ENCODE measurements at regions not wholly inside any gene's neighbourhood (a gene's known extent, or its start where the extent isn't known, plus 50 kb on each side); places are given as distances from the start of the nearest gene placed in this dataset.

DNA sequence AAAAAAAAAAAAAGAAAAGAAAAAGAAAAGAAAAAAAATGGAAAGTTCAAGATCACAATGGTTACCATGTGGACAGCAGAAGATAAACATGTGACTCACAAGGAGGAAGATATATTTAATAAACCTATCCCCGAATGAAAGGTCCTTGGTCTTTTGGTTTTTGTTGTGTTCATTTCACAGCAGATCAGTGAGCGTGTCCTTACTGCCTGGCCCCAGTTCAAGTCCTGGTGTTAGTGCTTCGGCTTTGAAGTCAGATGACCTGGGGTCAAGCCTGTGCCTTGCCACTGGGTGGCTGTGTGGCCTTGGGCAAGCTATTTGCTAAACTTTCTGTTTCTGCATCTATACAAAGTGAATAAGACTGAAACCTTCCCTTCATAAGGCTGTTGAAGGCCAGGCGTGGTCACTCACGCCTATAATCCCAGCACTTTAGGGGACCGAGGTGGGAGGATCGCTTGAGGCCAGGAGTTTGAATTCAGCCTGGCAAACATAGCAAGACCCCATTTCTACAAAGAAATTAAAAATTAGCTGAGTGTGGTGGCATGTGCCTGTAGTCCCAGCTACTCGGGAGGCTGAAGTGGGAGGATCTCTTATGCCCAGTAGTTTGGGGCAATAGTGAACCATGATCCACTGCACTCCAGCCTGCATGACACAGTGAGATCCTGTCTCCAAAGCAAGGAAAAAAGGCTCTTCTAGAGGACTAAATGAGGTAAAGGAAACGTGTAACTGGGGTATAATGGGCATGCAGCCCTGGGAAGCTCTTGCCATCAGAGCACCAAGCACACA, 94.5 kb upstream of the SPATA31D4 start:
- H3K36me3 Mint-ChIP-seq: no peaks in the 10 kb centered on the region
- CTCF ChIA-PET: no interaction called here
- no peak for DNase-seq
- no peaks in the 10 kb centered on the region for H3K4me1 Mint-ChIP-seq
- no peak overlapping the region for H3K27ac Mint-ChIP-seq
- H3K9me3 Mint-ChIP-seq (ENCODE audit: low read depth): peaks cover 9% of the 10 kb centered on the region
- H3K4me3 Mint-ChIP-seq: no peak overlapping the region
- H3K27me3 Mint-ChIP-seq: no peaks in the 10 kb centered on the region
- ATAC-seq: no peak

DNA sequence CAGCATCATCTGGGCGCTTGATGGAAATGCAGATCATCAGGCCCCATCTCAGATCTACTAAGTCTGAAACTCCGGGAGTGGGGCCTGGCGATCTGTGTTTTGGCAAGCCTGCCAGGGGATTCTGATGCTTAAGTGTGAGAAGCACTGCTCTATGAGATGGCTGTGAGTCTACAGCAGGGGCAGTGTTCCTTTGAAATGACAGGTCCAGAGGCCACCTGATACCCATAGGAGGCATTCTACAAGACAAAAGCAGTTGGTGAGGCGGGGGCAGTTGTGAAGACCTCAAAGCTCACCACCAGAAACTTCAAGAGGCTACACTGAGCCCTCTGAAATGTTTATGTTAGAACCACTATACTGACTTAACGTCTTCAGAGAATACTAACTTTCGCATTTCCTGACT, 86.9 kb upstream of the SPATA31D4 start:
- peaks cover 7% of the 10 kb centered on the region for H3K9me3 Mint-ChIP-seq (ENCODE audit: low read depth)
- no peaks in the 10 kb centered on the region for H3K4me1 Mint-ChIP-seq
- CTCF ChIA-PET: no interaction called here

DNA sequence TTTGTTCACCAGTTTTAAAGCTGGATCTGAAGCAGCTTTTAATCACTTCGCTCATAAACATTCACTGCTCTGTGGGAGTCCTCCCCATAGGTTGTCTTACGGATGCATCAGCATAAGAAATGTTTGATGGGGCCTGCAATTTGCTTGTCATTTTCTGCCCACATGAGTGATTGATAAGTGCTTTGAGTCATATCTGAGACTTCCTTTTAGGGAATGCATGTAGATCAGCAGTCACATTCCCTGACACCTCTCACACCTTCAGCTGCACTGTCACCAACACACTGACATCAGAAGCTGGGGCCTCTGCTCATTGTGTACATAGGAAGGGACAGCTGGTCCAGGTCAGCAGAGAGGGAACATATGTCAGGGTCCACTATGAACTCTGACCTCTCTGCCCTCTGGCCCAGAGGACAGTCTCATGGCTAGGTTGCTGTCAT, 84.1 kb upstream of the SPATA31D4 start:
- H3K4me3 Mint-ChIP-seq: no peak overlapping the region
- no peaks in the 10 kb centered on the region for H3K27me3 Mint-ChIP-seq
- CTCF ChIA-PET: no interaction called here
- H3K4me1 Mint-ChIP-seq: no peaks in the 10 kb centered on the region
- no peak overlapping the region for H3K27ac Mint-ChIP-seq
- DNase-seq: no peak
- H3K36me3 Mint-ChIP-seq: no peaks in the 10 kb centered on the region
- no peak for ATAC-seq
- H3K9me3 Mint-ChIP-seq (ENCODE audit: low read depth): peaks cover 3% of the 10 kb centered on the region

More for the DNA sequence above, 86.9 kb upstream of the SPATA31D4 start:
- H3K4me3 Mint-ChIP-seq: no peak overlapping the region
- ATAC-seq (no peak), DNase-seq (no peak)
- no peaks in the 10 kb centered on the region for H3K27me3 Mint-ChIP-seq
- no peaks in the 10 kb centered on the region for H3K36me3 Mint-ChIP-seq
- no peak overlapping the region for H3K27ac Mint-ChIP-seq

DNA sequence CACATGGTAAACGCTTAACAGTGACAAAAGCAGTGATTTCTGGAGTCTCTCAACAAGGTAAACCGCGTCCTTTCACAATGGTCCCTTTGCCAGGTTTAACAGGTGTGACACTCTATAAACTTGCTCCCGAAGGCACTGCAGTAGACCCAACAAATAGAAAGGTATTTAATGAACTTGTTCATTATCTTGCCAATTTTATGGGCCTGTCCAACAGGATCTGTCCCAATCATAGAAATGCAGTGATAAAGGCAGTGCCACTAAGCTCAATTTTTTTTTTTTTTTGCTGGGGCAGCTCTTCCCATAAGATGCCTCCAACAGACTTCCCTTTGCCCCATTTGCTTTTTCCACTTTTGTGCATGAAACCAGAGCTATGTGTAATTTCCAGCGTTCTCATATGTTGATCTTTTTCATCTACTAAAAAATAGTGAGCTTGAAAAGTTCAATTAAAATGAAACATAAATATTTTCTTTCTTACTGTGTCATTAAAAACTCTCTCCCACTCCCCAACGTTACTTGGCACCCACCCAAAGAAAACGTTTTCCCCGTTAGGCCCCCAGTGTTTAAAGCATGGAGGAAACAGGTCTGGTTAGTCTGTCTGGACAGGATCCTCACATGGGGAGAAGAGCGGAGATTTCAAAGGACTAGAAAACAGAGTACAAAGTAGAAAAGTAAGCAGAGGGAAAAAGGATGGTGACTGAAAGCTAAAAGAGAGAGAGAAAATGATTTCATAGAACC, 80.9 kb upstream of the SPATA31D4 start:
- no peaks in the 10 kb centered on the region for H3K27me3 Mint-ChIP-seq
- no peak overlapping the region for H3K4me3 Mint-ChIP-seq
- no peaks in the 10 kb centered on the region for H3K4me1 Mint-ChIP-seq
- H3K27ac Mint-ChIP-seq: no peak overlapping the region
- ATAC-seq (no peak), DNase-seq (no peak)
- H3K36me3 Mint-ChIP-seq: no peaks in the 10 kb centered on the region
- CTCF ChIA-PET: no interaction called here
- H3K9me3 Mint-ChIP-seq (ENCODE audit: low read depth): no peaks in the 10 kb centered on the region

DNA sequence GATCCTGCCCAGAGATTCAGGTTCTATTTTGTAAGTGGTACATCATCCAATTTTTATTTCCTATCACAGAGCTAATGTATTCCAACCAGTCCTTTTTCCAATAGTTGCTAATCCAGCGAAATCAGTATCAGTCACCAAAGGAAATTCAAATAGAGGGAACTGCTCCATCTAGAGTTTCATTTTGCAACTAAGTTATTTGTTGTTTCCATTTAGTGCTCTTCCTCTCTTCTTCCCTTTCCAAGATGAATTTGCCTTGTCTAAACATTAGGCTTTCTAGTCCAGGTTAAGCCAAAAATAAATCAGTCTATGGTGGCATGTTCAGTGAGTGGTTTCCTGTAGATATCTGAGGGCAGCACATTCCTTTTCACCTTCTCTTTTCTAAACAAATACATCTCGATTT, 79.8 kb upstream of the SPATA31D4 start:
- DNase-seq (no peak), ATAC-seq (no peak)
- no peak overlapping the region for H3K4me3 Mint-ChIP-seq
- no peaks in the 10 kb centered on the region for H3K27me3 Mint-ChIP-seq
- CTCF ChIA-PET: no interaction called here
- no peak overlapping the region for H3K27ac Mint-ChIP-seq
- no peaks in the 10 kb centered on the region for H3K9me3 Mint-ChIP-seq (ENCODE audit: low read depth)
- no peaks in the 10 kb centered on the region for H3K36me3 Mint-ChIP-seq
- H3K4me1 Mint-ChIP-seq: no peaks in the 10 kb centered on the region

DNA sequence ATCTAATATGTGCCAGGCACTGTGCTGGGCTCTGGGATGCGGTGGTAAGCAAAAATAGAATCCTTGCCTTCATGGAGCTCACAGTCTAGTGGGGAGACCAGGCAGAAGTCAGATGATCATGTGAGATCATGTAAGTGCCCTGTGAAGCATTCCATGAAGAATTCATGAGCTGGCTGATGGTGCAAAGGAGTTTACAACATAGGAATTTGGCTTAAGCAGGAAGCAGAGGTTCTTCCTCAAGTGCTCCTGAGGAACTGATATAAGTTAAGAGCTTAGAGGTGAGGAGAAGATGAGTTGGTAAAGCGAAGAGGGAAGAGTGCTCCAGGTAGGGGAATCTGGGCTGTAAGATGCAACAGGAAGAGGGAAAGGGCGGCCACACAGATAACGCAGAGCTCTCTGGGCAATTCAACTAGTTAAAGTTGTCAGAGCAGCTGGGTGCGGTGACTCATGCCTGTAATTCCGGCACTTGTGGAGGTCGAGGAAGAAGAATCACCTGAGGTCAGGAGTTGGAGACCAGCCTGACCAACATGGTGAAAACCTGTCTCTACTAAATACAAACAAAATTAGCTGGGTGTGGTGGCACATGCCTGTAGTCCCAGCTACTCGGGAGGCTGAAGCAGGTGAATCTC, 78.5 kb upstream of the SPATA31D4 start:
- no peak for DNase-seq
- Mint-ChIP-seq H3K27ac (no peak overlapping the region), H3K4me3 (no peak overlapping the region), H3K4me1 (no peaks in the 10 kb centered on the region), H3K27me3 (no peaks in the 10 kb centered on the region), H3K9me3 (ENCODE audit: low read depth) (peaks cover 2% of the 10 kb centered on the region), H3K36me3 (no peaks in the 10 kb centered on the region)
- CTCF ChIA-PET: no interaction called here
- ATAC-seq: no peak

DNA sequence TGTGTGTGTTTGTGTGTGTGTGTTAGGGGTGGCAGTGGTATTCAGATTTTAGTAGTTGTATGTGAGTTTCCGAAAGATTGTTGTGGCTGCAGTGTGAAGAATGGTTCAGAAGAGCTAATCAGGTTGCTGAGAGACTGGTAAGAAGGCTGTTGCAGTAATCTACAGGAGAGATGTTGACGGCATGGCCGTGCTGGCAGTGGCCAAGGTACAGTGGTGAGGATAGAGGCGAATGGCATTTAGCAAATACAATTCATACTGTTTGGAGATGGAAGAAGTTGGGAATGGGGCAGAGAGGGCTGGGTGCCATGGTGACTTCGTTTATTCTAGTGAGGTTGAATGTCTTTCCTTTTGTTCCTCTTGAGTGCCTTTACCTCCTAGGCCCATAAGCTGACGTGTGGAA, 77.5 kb upstream of the SPATA31D4 start:
- no peaks in the 10 kb centered on the region for H3K36me3 Mint-ChIP-seq
- ATAC-seq (no peak), DNase-seq (no peak)
- no peak overlapping the region for H3K27ac Mint-ChIP-seq
- CTCF ChIA-PET: no interaction called here
- no peak overlapping the region for H3K4me3 Mint-ChIP-seq
- peaks cover 2% of the 10 kb centered on the region for H3K9me3 Mint-ChIP-seq (ENCODE audit: low read depth)
- H3K27me3 Mint-ChIP-seq: no peaks in the 10 kb centered on the region
- H3K4me1 Mint-ChIP-seq: no peaks in the 10 kb centered on the region

DNA sequence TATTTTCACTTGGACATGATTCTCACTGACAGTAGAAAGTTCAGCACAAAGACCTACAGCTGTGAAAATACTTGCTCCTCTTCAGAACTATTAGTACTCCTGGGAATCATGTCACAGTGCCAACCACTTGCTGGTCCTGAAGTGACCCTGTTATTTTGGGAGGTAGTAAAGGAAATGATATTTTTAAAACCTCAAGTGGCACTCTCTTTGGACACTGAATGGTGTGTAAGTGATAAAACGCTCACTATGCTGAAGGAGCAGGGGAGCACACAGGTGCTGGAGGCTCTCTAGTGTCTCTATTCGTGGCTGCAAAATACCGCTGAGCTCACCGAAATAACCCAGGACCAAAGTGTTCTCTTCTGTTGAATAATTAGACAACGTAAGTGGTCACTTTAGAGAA, 76.9 kb upstream of the SPATA31D4 start:
- no peak for ATAC-seq
- Mint-ChIP-seq H3K36me3 (no peaks in the 10 kb centered on the region), H3K4me3 (no peak overlapping the region), H3K27ac (no peak overlapping the region), H3K9me3 (ENCODE audit: low read depth) (peaks cover 2% of the 10 kb centered on the region), H3K4me1 (no peaks in the 10 kb centered on the region), H3K27me3 (no peaks in the 10 kb centered on the region)
- no peak for DNase-seq
- CTCF ChIA-PET: no interaction called here

DNA sequence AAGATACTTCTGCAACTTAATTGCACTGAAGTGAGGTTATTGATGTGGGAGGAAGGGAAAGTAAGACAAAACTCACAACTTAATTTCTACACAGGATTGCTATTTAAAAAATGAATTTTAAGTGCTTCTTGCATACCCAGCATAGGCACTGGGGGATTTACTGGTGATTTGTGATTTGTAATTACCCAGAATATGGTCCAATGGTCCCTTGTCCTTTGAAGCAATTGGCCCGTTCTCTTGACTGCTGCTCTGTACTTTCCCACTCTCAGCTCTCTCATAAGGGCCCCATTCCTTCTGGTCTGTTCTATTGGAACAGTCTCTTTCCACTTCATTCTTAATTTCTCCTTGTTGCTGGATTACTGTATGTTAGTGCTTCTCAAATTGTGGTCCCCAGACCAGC, 75.4 kb upstream of the SPATA31D4 start:
- CTCF ChIA-PET: no interaction called here
- Mint-ChIP-seq H3K4me3 (no peak overlapping the region), H3K36me3 (no peaks in the 10 kb centered on the region), H3K4me1 (no peaks in the 10 kb centered on the region), H3K9me3 (ENCODE audit: low read depth) (peaks cover 2% of the 10 kb centered on the region), H3K27ac (no peak overlapping the region), H3K27me3 (no peaks in the 10 kb centered on the region)
- DNase-seq (no peak), ATAC-seq (no peak)

DNA sequence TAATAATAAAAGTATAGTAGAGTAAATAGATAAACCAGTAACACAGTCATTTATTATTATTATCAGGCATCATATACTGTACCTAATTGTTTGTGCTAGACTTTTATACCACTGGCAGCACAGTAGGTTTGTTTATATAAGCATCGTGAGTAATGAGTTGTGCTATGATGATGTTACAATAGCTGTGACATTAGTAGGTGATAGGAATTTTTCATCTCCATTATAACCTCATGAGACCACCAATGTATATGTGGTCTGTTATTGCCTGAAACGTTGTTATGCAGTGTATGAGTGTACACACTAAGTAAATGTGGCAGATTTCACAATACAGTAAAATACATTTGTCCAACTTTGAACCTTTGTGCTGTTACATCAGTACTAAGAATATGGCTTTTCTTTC, 72.7 kb upstream of the SPATA31D4 start:
- H3K9me3 Mint-ChIP-seq (ENCODE audit: low read depth): peaks cover 5% of the 10 kb centered on the region
- H3K27ac Mint-ChIP-seq: no peak overlapping the region
- CTCF ChIA-PET: no interaction called here
- H3K36me3 Mint-ChIP-seq: no peaks in the 10 kb centered on the region
- DNase-seq: no peak
- no peak for ATAC-seq
- H3K4me1 Mint-ChIP-seq: no peaks in the 10 kb centered on the region
- no peak overlapping the region for H3K4me3 Mint-ChIP-seq
- no peaks in the 10 kb centered on the region for H3K27me3 Mint-ChIP-seq

DNA sequence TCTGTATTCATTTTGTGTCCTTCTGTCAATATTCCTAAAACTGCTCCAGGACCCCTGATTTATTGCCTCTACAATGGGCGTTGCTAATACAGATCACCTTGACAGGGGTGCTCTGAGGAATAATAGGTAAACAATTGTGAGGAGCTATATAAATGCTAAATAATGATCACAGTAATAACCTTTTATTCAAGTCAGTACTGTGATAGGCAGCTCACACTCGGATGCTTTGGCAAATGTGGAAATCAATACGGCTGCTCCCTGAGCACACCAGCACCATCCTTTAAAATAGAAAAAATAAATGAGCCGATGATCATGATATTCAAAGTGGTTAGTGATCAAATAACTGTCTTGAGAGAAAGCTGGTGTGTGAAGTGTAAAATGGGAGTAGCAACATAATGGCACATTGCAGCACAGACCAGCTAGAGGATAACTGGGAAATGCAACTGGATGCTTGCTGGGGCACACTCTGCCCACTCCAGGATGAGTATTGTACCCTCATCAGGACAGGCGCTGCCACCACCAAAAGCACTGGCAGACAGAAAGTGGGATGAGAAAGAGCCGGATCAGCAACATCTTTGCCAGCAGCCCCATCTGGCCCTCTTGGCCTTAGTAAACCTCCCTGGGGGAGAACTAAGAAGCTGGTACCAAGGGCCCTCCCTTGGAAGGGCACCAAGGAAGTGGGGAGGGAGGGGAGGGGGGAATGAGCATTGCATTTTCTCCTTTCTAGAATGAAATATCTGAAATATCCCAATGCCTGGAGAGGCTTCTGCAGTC, 69.4 kb upstream of the SPATA31D4 start:
- DNase-seq: no peak
- H3K27me3 Mint-ChIP-seq: no peaks in the 10 kb centered on the region
- no peak overlapping the region for H3K4me3 Mint-ChIP-seq
- CTCF ChIA-PET: no interaction called here
- no peaks in the 10 kb centered on the region for H3K4me1 Mint-ChIP-seq
- H3K27ac Mint-ChIP-seq: no peak overlapping the region
- no peaks in the 10 kb centered on the region for H3K36me3 Mint-ChIP-seq
- ATAC-seq: no peak
- peaks cover 5% of the 10 kb centered on the region for H3K9me3 Mint-ChIP-seq (ENCODE audit: low read depth)

DNA sequence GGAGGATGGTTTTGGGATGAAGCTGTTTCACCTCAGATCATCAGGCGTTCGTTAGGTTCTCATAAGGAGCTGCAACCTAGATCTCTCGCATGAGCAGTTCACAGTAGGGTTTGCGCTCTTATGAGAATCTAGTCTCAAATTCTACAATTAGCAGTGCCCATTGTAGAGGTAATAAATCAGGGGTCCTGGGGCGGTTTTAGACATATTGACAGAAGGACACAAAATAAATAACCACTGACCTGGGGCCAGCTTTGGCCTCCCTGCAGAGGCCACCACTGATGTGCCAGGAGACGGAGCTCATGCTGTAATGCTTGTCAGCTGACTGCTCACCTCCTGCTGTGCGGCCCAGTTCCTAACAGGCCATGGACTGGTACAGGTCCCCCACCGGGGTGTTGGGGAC, 67.6 kb upstream of the SPATA31D4 start:
- CTCF ChIA-PET: no interaction called here
- H3K4me1 Mint-ChIP-seq: no peaks in the 10 kb centered on the region

DNA sequence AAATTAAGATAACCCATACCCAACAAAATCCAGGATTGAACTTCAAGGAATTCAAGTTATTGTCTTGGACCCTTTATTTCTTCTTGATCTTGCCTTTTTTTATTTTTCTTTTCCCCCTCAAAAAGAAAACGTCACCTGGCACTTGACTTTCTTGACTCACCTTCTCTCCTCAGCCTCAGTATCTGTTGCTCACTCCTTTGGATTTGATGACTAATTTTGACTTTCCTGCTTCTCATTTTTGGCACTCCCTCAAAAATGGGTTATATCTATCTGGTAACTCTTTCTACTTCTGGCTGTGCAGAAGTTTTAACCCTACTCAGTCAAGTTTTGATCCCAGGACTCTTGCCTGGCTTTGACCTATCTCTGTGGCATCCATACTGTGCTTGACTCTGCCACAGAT, 66.6 kb upstream of the SPATA31D4 start:
- H3K4me1 Mint-ChIP-seq: no peaks in the 10 kb centered on the region
- CTCF ChIA-PET: no interaction called here
- H3K27ac Mint-ChIP-seq: no peak overlapping the region
- no peak overlapping the region for H3K4me3 Mint-ChIP-seq
- peaks cover 3% of the 10 kb centered on the region for H3K9me3 Mint-ChIP-seq (ENCODE audit: low read depth)
- no peaks in the 10 kb centered on the region for H3K27me3 Mint-ChIP-seq
- H3K36me3 Mint-ChIP-seq: no peaks in the 10 kb centered on the region
- DNase-seq (no peak), ATAC-seq (no peak)

More for the DNA sequence above, 67.6 kb upstream of the SPATA31D4 start:
- Mint-ChIP-seq H3K27me3 (no peaks in the 10 kb centered on the region), H3K4me3 (no peak overlapping the region), H3K9me3 (ENCODE audit: low read depth) (peaks cover 3% of the 10 kb centered on the region), H3K27ac (no peak overlapping the region), H3K36me3 (no peaks in the 10 kb centered on the region)
- ATAC-seq: no peak
- DNase-seq: no peak
